HepG2 (cell line): ENCODE measurements at regions not wholly inside any gene's neighbourhood (a gene's known extent, or its start where the extent isn't known, plus 50 kb on each side); places are given as distances from the start of the nearest gene placed in this dataset.
"Not testable (repeated sequence)": the region's sequence is repeated elsewhere in the genome, so short reads cannot be mapped to it uniquely, and the experiment has no call there.

Experiments
- ATAC-seq: fragments of 200-7000 bp; cut with Tn5 transposase; 3 replicates; pipeline ENCODE4 v1.9.1; 2020; ENCODE audit warnings: mild to moderate bottlenecking, moderate library complexity
- BruUV-seq: library from RNA; stranded (reverse); fragments of 400-500 nt; replicated peaks from 2 replicates; lab custom pipeline; 2021; lab: Mats Ljungman, UMichigan
- CTCF ChIA-PET: fragments of 300-600 bp; formaldehyde crosslinking; extraction: SDS; loops from one replicate; lab custom pipeline; 2021; ENCODE audit warnings: low total read pairs, inconsistent platforms, low intra/inter-chr PET ratio; lab: Yijun Ruan, JAX
- POLR2A ChIA-PET: fragments of 350-600 bp; sonication (Branson Sonifier 250); formaldehyde crosslinking; loops from one replicate; lab custom pipeline; 2020; ENCODE audit warnings: antibody characterized with exemption, inconsistent platforms; lab: Yijun Ruan, JAX
- DNase-seq: peaks from one replicate; pipeline ENCODE4 v3.0.0-alpha.2; 2015; ENCODE audit warnings: low spot score
- FAIRE-seq: peaks from 3 replicates; lab custom pipeline; 2011; peaks lifted over from hg19 to GRCh38; lab: Jason Lieb, UNC
- H2AFZ ChIP-seq: one replicate; pipeline ENCODE4 v1.6.1; 2011; ENCODE audit warnings: low read length, inconsistent platforms
- H3K27ac ChIP-seq: fragments of 300-600 bp; 3 replicates; pipeline ENCODE4 v1.8.0; 2011; ENCODE audit warnings: mixed run types, mild to moderate bottlenecking, mixed read lengths, low read length, inconsistent platforms; ENCODE audit not compliant: insufficient read depth; ENCODE audit errors: extremely low read length
- H3K27me3 ChIP-seq, 2 experiments: fragments of 200-600 bp in 1 of 2; 2 replicates in 1 of 2; 3 replicates in 1 of 2; pipeline versions ENCODE4 v1.6.0 to v1.8.0; 2011; ENCODE audit warnings: low read length in 2 of 2, mild to moderate bottlenecking in 2 of 2, moderate library complexity in 2 of 2, inconsistent platforms in 1 of 2; ENCODE audit not compliant: insufficient read depth in 2 of 2, control insufficient read depth in 1 of 2
- H3K36me3 ChIP-seq, 2 experiments: fragments of 200-600 bp in 1 of 2; replicated peaks in 1 of 2; 2 replicates in 1 of 2; 3 replicates in 1 of 2; pipeline versions ENCODE4 v1.5.1 to v1.8.0; 2011; ENCODE audit warnings: low read length in 2 of 2, inconsistent platforms in 1 of 2; ENCODE audit not compliant: insufficient read depth in 2 of 2, control insufficient read depth in 1 of 2
- H3K4me1 ChIP-seq: 2 replicates; pipeline ENCODE4 v1.5.1; 2012; ENCODE audit warnings: low read length, inconsistent platforms; ENCODE audit not compliant: insufficient read depth
- H3K4me2 ChIP-seq: 2 replicates; pipeline ENCODE4 v1.6.0; 2011; ENCODE audit warnings: low read depth, low read length, inconsistent platforms
- H3K4me3 ChIP-seq, 3 experiments: fragments of 200-600 bp in 1 of 3; sonication (generic), shearing (Covaris generic) in 1 of 3; replicated peaks in 1 of 3; 2 replicates each; pipeline ENCODE4 v1.5.1; 2011 to 2016; ENCODE audit warnings: low read length in 3 of 3, inconsistent platforms in 2 of 3, low read depth in 2 of 3, mild to moderate bottlenecking in 2 of 3, control low read depth in 1 of 3, mixed read lengths in 1 of 3; ENCODE audit not compliant: insufficient read depth in 1 of 3
- H3K79me2 ChIP-seq: one replicate; pipeline ENCODE4 v1.6.1; 2011; ENCODE audit warnings: low read length, inconsistent platforms; ENCODE audit not compliant: insufficient read depth
- H3K9ac ChIP-seq: 2 replicates; pipeline ENCODE4 v1.6.0; 2011; ENCODE audit warnings: mild to moderate bottlenecking, low read depth, low read length, inconsistent platforms; ENCODE audit not compliant: insufficient read depth
- H3K9me3 ChIP-seq: 2 replicates; pipeline ENCODE4 v1.5.1; 2012; ENCODE audit warnings: mild to moderate bottlenecking, low read length
- H4K20me1 ChIP-seq: 2 replicates; pipeline ENCODE4 v1.6.0; 2011; ENCODE audit warnings: inconsistent platforms, mild to moderate bottlenecking, low read length, moderate library complexity; ENCODE audit not compliant: insufficient read depth
- ATF7 ChIP-seq, 2 experiments: fragments of 450-650 bp in 1 of 2; sonication (generic) in 1 of 2; formaldehyde crosslinking in 1 of 2; IDR thresholded peaks; 2 replicates each; pipeline versions ENCODE4 v1.4.0 to v1.6.1; 2016 to 2020; ENCODE audit warnings: antibody characterized with exemption in 1 of 2, mild to moderate bottlenecking in 1 of 2, missing genetic modification reagents in 1 of 2
- CREB1 ChIP-seq, 2 experiments: fragments of 450-650 bp in 1 of 2; IDR thresholded peaks; 2 replicates each; pipeline ENCODE4 v1.6.1; 2016 to 2017; ENCODE audit warnings: control low read depth in 1 of 2, mild to moderate bottlenecking in 1 of 2, missing compliant biosample characterization in 1 of 2, missing genetic modification characterization in 1 of 2
- HNF4A ChIP-seq: sonication (generic); formaldehyde crosslinking; IDR thresholded peaks from 2 replicates; pipeline ENCODE4 v1.4.0; 2020; ENCODE audit warnings: missing genetic modification reagents
- LCORL ChIP-seq, 2 experiments: fragments of 450-650 bp in 1 of 2; sonication (generic) in 1 of 2; formaldehyde crosslinking in 1 of 2; IDR thresholded peaks; 2 replicates each; pipeline versions ENCODE4 v1.5.0 to v1.6.1; 2017 to 2020; ENCODE audit warnings: antibody characterized with exemption in 1 of 2, missing genetic modification reagents in 1 of 2
- PAXIP1 ChIP-seq: sonication (generic); formaldehyde crosslinking; conservative IDR thresholded peaks from 2 replicates; pipeline ENCODE4 v1.4.0; 2020; ENCODE audit warnings: mild to moderate bottlenecking, missing genetic modification reagents, moderate library complexity
- SALL1 ChIP-seq: sonication (generic); formaldehyde crosslinking; IDR thresholded peaks from 2 replicates; pipeline ENCODE4 v1.8.0; 2022; ENCODE audit warnings: mild to moderate bottlenecking, missing genetic modification reagents
- SNAPC4 ChIP-seq: sonication (generic); formaldehyde crosslinking; IDR thresholded peaks from 2 replicates; pipeline ENCODE4 v1.4.0; 2020; ENCODE audit warnings: mild to moderate bottlenecking, missing genetic modification reagents
- ZBTB38 ChIP-seq: sonication (generic); formaldehyde crosslinking; IDR thresholded peaks from 2 replicates; pipeline ENCODE4 v1.5.1; 2020; ENCODE audit warnings: mild to moderate bottlenecking, missing genetic modification reagents
- ZNF468 ChIP-seq: sonication (generic); formaldehyde crosslinking; IDR thresholded peaks from 2 replicates; pipeline ENCODE4 v1.8.0; 2022; ENCODE audit warnings: mild to moderate bottlenecking, moderate library complexity, missing genetic modification reagents
- WGBS: methylation state at CpG from one replicate; pipeline ENCODE4 v1.1.6; 2017; ENCODE audit warnings: low lambda C conversion rate; 5-methylcytosine and 5-hydroxymethylcytosine counted together
- in situ Hi-C: cut with HindIII; loops from 2 replicates; pipeline ENCODE4 v1.10.0; 2017; ENCODE audit warnings: low pct_unique_long_range_greater_than_20kb; ENCODE audit not compliant: extremely low pct_ligation_motif_present
- intact Hi-C: fragments of 100-400 bp; cut with micrococcal nuclease; formaldehyde crosslinking; loops from one replicate; pipeline ENCODE4 v1.10.0; 2022; ENCODE audit not compliant: unreplicated experiment

DNA sequence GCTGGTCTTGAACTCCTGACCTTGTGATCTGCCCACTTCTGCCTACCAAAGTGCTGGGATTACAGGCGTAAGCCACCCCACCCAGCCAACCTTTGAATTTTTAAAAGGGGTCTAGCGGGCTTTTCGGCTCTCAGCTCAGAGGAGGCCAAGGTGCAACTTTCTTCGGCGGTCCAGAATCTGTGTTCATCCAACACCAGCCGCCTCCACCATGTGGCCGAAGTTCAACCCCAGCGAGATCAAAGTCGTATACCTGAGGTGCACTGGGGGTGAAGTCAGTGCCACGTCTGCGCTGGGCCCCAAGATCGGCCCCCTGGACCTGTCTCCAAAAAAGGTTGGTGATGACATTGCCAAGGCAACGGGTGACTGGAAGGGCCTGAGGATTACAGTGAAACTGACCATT, 78.8 kb upstream of the PIM1 start (continued):
- 0 out of 2 replicates have a peak, but pooled peaks have one; percentile 34 for TF ChIP-seq ZBTB38 (CRISPR knock-in tag)
- 0 out of 2 replicates have a peak, but pooled peaks have one; percentile 14 for TF ChIP-seq PAXIP1
- TF ChIP-seq ZNF468 (CRISPR knock-in tag), result 0 out of 2 replicates have a peak, but pooled peaks have one; percentile 36
- TF ChIP-seq HNF4A, result peak; percentile 57
- TF ChIP-seq SALL1 (CRISPR knock-in tag), result peak; percentile 15; the same call in 1 of the 2 replicates
- TF ChIP-seq LCORL (IDR thresholded peaks at IDR 0.05), result not testable (repeated sequence)
- peak; percentile 47; the same call in 1 of the 2 replicates for TF ChIP-seq LCORL (CRISPR knock-in tag; IDR thresholded peaks at IDR 0.05)

DNA sequence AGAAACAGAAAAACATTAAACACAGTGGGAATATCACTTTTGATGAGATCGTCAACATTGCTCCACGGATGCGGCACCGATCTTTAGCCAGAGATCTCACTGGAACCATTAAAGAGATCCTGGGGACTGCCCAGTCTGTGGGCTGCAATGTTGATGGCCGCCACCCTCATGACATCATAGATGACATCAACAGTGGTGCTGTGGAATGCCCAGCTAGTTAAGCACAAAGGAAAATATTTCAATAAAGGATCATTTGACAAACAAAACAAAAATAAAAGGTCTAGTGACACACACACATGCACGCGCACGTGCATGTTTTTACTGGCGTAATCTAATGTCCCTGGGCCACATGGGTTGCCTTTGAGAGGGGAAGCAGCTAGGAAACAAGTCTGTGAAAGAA, 78.4 kb upstream of the PIM1 start:
- H3K4me2 ChIP-seq; H4K20me1 ChIP-seq; DNase-seq; CTCF ChIA-PET; in situ Hi-C loops; H3K36me3 ChIP-seq; FAIRE-seq; H3K9ac ChIP-seq; H3K27me3 ChIP-seq; intact Hi-C loops; BruUV-seq; ATAC-seq; H2AFZ ChIP-seq; H3K79me2 ChIP-seq; H3K4me3 ChIP-seq; H3K9me3 ChIP-seq; H3K27ac ChIP-seq; TF ChIP-seq CREB1 (CRISPR knock-in tag; IDR thresholded peaks at IDR 0.05); LCORL (IDR thresholded peaks at IDR 0.05); ATF7 (CRISPR knock-in tag; IDR thresholded peaks at IDR 0.05): not testable (repeated sequence)
- POLR2A ChIA-PET, result interaction anchor here (1.1 kb wide), 1 partner anchor 11 kb away, joined by 3 read pairs; no protein-coding TSS in a partner anchor
- TF ChIP-seq CREB1 (IDR thresholded peaks at IDR 0.05), result peak; percentile 78
- TF ChIP-seq SNAPC4, result 0 out of 2 replicates have a peak, but pooled peaks have one; percentile 33
- 0 out of 2 replicates have a peak, but pooled peaks have one; percentile 3 for TF ChIP-seq LCORL (CRISPR knock-in tag; IDR thresholded peaks at IDR 0.05)
- TF ChIP-seq ATF7 (IDR thresholded peaks at IDR 0.05), result peak; percentile 77
- 0 out of 2 replicates have a peak, but pooled peaks have one; percentile 3 for TF ChIP-seq SALL1 (CRISPR knock-in tag)
- 74% methylated on average over 9 of the region's 9 CpGs for WGBS
- peaks cover 81% of the 10 kb centered on the region for H3K4me1 ChIP-seq
